Stimulated activated CD8-positive, alpha-beta memory T cell treated with anti-CD3 and anti-CD28 coated beads, Interleukin-7, amount 100 ng/mL, for 48 hours (primary cell): ENCODE measurements at regions not wholly inside any gene's neighbourhood (a gene's known extent, or its start where the extent isn't known, plus 50 kb on each side); places are given as distances from the start of the nearest gene placed in this dataset.

Source experiments
- DNase-seq, 2 donors: peaks; one replicate each; pipeline ENCODE4 v3.0.0-alpha.2; 2020; ENCODE audit warnings: low read depth in 1 of 2; ENCODE audit errors: extremely low read depth in 1 of 2

- no peak for DNase-seq
Observed at GRCh38 chrX:110430293-110431076, 71.8 kb downstream of the RTL9 start.

- DNase-seq, result no peak
Observed at GRCh38 chrX:110432091-110432905, 73.7 kb downstream of the RTL9 start.

- DNase-seq, result no peak
Observed at GRCh38 chrX:110432906-110433215, 74.2 kb downstream of the RTL9 start.

- DNase-seq, result no peak
Observed at GRCh38 chrX:110435196-110435595, 76.5 kb downstream of the RTL9 start.

GRCh38 chrX:110436523-110436922 is 77.9 kb downstream of the RTL9 start:
- DNase-seq, result no peak

- DNase-seq, result no peak
Observed at GRCh38 chrX:110437686-110438085, 79.0 kb downstream of the RTL9 start.

- DNase-seq, result no peak
Observed at GRCh38 chrX:110440016-110440805, 81.6 kb downstream of the RTL9 start.

GRCh38 chrX:110442635-110443034 is 84.0 kb downstream of the RTL9 start:
- no peak for DNase-seq

GRCh38 chrX:110444996-110445395 is 86.3 kb downstream of the RTL9 start:
- no peak for DNase-seq

- DNase-seq, result no peak
Observed at GRCh38 chrX:110448459-110448858, 89.8 kb downstream of the RTL9 start.

GRCh38 chrX:110449312-110449711 is 90.7 kb downstream of the RTL9 start:
- DNase-seq, result no peak

GRCh38 chrX:110450050-110450449 is 91.4 kb downstream of the RTL9 start:
- DNase-seq, result peak; percentile 10 to 15

GRCh38 chrX:110454336-110454735 is 95.7 kb downstream of the RTL9 start:
- DNase-seq, result no peak

- DNase-seq, result no peak
Observed at GRCh38 chrX:110462957-110463356, 104.3 kb downstream of the RTL9 start.

- no peak for DNase-seq
Observed at GRCh38 chrX:110466790-110467189, 108.1 kb downstream of the RTL9 start.

GRCh38 chrX:110472265-110472664 is 113.6 kb downstream of the RTL9 start:
- no peak for DNase-seq

GRCh38 chrX:110477593-110478228 is 119.1 kb downstream of the RTL9 start:
- DNase-seq, result no peak

- DNase-seq, result no peak
Observed at GRCh38 chrX:110491846-110492620, 133.4 kb downstream of the RTL9 start.

GRCh38 chrX:110504947-110505346 is 146.3 kb downstream of the RTL9 start:
- DNase-seq, result no peak
